22Rv1 (cell line): ENCODE measurements at regions not wholly inside any gene's neighbourhood (a gene's known extent, or its start where the extent isn't known, plus 50 kb on each side); places are given as distances from the start of the nearest gene placed in this dataset.

ENCODE experiments used
- H3K27ac ChIP-seq: fragments of 450-650 bp; 2 replicates; pipeline ENCODE4 v1.5.1; 2017
- CTCF ChIP-seq: fragments of 450-650 bp; IDR thresholded peaks from 2 replicates; pipeline ENCODE4 v1.5.1; 2017; ENCODE audit warnings: mild to moderate bottlenecking
- ZFX ChIP-seq: fragments of 450-650 bp; IDR thresholded peaks from 2 replicates; pipeline ENCODE4 v1.6.1; 2017; ENCODE audit warnings: antibody characterized with exemption, borderline replicate concordance

DNA sequence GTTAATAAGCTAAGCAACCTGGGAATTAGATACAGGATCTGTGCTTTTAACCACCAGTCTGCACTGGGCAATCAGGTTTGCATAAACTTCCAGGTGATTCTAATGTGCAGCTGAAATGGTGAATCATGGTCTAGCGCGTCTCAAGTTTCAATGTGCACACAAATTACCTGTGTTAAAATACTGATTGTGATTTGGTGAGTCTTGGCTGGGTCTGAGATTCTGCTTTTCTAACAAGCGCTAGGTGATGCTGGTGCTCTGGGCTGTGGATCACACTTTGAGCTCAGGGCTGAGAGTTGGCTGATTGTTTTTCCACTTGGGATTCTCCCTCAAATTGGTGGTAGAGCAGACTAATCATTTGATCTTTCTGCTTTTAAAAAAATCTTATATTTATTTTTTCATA is 124.8 kb downstream of the C12orf75 start:
- TF ChIP-seq CTCF = 0 out of 2 replicates have a peak, but pooled peaks have one; percentile 4
- no peak for TF ChIP-seq ZFX
- H3K27ac ChIP-seq = no peak overlapping the region

GRCh38 chr12:105457026-105457425 is 126.5 kb downstream of the C12orf75 start:
- no peak overlapping the region for H3K27ac ChIP-seq
- no peak for TF ChIP-seq CTCF
- no peak for TF ChIP-seq ZFX

DNA sequence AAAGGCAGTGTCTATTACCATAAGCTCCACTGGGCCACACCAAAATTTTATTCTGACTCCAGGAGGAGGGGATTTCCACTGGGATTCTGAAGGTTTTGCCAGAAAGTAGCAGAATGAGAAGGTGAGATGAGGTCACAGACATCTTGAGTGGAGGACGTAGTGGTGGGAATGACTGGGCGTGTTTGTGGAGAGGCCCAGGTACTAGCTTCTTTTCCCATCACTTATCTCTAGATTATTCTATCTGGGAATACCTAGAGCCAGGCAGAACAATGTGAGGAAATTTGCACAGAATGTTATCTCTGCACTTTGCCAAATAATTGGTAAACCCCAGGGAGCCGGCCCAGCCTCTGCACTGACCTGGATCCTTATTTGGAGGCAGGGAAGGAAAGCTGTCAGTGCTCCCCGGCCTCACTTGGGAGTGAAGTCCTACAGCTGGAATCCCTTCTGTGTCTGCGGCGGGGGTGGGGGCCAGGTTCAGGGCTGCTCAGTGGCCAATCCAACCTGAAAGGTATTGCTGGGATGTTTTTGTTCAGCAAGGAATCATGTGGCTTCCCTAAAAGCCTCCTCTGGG is 129.4 kb downstream of the C12orf75 start:
- H3K27ac ChIP-seq = no peak overlapping the region
- no peak for TF ChIP-seq ZFX
- TF ChIP-seq CTCF = no peak

- TF ChIP-seq ZFX (no peak), CTCF (no peak)
- no peak overlapping the region for H3K27ac ChIP-seq
Observed at GRCh38 chr12:105461271-105461943, 130.9 kb downstream of the C12orf75 start.

- no peak overlapping the region for H3K27ac ChIP-seq
- TF ChIP-seq CTCF (no peak), ZFX (no peak)
Observed at GRCh38 chr12:105461944-105462762, 131.7 kb downstream of the C12orf75 start.

DNA sequence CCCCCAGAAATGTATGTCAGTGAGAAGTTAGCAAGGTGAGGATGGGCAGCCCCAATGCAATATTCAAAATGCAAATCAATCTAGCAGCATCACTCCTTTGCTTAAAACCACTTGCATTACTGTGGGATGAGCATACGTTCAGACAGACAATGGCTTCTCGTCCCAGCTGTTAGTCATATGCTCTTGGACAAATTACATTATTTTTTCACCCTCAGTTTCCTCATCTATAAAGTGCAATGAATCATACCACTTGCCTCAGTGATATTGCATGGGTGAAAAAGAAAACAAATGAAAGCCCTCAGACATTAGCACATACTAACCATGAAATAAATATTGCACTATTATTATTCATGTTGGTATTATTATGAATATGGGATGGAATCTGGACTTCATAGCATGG is 132.3 kb downstream of the C12orf75 start:
- H3K27ac ChIP-seq = no peak overlapping the region
- no peak for TF ChIP-seq CTCF
- no peak for TF ChIP-seq ZFX

GRCh38 chr12:105464406-105464805 is 133.9 kb downstream of the C12orf75 start:
- H3K27ac ChIP-seq = no peak overlapping the region
- no peak for TF ChIP-seq ZFX
- no peak for TF ChIP-seq CTCF
